GM12873 (cell line): ENCODE measurements at regions not wholly inside any gene's neighbourhood (a gene's known extent, or its start where the extent isn't known, plus 50 kb on each side); places are given as distances from the start of the nearest gene placed in this dataset.

Source experiments
- CTCF ChIP-seq: IDR thresholded peaks from 2 replicates; pipeline ENCODE4 v1.5.1; 2012; ENCODE audit warnings: low read depth, mild to moderate bottlenecking, moderate library complexity, low read length, control low read depth; ENCODE audit not compliant: insufficient read depth; ENCODE audit errors: missing control alignments

- TF ChIP-seq CTCF: no peak
Measured at GRCh38 chr11:115739878-115740277, 235.7 kb upstream of the CADM1 start.

GRCh38 chr11:115739146-115739545, 234.9 kb upstream of the CADM1 start:
- no peak for TF ChIP-seq CTCF

- no peak for TF ChIP-seq CTCF
Measured at GRCh38 chr11:115737875-115738274, 233.7 kb upstream of the CADM1 start.

GRCh38 chr11:115736146-115736545, 231.9 kb upstream of the CADM1 start:
- TF ChIP-seq CTCF: no peak

- no peak for TF ChIP-seq CTCF
Measured at GRCh38 chr11:115724666-115725065, 220.5 kb upstream of the CADM1 start.

GRCh38 chr11:115722711-115723110, 218.5 kb upstream of the CADM1 start:
- TF ChIP-seq CTCF: no peak

- no peak for TF ChIP-seq CTCF
Measured at GRCh38 chr11:115721296-115721995, 217.2 kb upstream of the CADM1 start.
